ENCODE measurements at regions not wholly inside any gene's neighbourhood (a gene's known extent, or its start where the extent isn't known, plus 50 kb on each side); places are given as distances from the start of the nearest gene placed in this dataset.
"Not testable (repeated sequence)": the region's sequence is repeated elsewhere in the genome, so short reads cannot be mapped to it uniquely, and the experiment has no call there.

DNA sequence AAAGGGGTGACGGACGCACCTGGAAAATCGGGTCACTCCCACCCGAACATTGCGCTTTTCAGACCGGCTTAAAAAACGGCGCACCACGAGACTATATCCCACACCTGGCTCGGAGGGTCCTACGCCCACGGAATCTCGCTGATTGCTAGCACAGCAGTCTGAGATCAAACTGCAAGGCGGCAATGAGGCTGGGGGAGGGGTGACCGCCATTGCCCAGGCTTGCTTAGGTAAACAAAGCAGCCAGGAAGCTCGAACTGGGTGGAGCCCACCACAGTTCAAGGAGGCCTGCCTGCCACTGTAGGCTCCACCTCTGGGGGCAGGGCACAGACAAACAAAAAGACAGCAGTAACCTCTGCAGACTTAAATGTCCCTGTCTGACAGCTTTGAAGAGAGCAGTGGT lies 342.0 kb upstream of the PKN2 start:
- DNase-seq (ENCODE audit: low spot score), result not testable (repeated sequence)

DNA sequence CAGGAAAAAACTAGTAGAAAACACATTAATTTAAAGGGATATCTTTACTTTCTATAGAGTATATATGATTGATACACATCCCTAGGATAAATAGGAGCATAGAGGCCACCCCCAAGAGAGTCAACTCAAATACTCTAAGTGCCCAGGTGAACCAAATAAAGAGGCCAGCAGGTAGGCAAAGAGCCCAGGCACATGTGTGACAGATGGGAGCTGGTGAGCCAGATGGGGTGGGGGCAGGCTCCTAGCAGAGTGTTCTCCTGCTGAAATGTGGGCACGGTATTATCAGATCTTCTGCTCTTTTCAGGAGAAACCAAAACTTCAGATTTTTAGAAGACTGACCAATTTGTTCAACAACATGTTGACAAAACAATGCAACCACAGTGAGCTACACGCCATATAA lies 333.4 kb upstream of the PKN2 start:
- DNase-seq (ENCODE audit: low spot score), result no peak

DNA sequence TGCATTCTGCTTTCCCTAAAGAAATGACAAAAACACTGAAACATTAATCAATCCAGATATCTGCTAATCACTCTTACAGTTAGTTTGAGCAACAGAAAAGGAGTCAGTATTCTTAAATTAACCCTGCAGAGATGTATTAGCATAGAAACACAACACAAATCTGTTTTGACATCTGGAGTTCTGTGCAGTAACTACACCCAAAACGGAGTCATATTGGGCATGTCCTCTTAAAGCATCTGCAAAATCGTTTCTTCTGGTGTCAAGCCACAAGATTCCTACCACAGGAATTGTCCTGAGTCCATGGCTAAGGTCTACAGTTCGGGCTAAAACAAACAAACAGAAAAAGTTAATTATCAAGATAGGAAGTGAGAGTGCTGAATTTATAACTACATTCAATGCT lies 332.1 kb upstream of the PKN2 start:
- DNase-seq (ENCODE audit: low spot score), result no peak

DNA sequence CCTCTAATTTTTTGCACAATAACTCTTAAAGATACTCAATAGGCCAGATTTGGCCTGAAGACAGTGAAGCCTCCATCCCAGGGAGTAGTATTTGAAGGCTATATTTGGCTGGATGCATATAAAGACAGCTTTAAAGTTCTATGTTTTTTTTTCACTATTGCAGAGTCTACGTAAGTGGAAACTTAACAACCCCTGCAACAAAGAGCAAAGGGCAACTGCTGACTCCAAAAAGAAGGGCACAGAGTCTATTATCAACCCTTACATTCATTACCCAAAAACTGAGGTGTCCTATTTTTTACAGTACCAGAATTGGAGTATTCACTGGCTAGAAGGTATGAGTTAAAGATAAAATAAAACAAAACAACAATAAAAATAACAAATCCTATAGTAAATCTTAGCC lies 329.8 kb upstream of the PKN2 start:
- DNase-seq (ENCODE audit: low spot score), result no peak

DNA sequence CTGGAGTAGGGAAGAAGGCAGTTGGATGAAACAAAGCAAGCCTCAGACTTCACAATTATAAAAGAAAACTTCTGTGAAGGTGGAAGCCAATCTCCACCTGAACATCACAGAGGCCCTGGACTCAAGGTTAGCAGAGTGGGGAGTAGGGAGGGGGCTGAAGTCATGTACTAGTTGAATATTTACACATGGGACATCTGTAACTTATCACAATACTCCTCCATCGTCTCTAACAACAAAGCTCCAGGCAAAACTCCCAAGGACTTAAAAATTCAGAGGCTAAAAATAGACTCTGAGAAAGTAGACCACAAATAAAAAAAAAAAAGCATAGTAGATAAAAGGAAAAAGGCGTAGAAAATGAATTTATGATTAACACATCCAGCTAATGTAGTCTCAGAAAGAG lies 326.3 kb upstream of the PKN2 start:
- no peak for DNase-seq (ENCODE audit: low spot score)

DNA sequence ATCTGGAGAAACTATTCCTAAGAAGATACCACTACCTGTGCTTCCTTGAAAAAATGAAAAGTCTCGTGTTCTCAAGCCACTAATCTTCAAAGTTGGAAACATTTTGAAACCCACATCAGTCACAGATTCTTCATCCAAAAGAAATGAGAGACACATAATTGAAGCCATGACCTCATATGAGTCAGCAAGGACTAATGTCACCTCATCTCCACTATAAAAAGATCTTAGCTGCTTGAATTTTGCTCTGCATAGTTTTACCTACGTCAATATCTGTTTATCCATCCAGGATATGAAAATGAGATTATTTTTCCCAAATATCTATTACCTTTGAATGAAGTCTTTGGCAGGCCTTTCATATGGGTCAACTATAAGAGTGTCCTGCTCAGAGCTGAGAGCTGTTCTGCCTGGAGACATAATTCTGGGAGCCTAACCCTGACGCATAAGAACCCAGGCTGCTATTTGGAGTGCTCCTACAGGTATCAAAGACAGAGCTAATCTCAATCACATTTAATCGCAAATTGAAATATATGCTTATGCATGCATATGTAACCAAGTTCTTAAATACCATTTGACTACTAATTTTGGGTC lies 312.5 kb upstream of the PKN2 start:
- DNase-seq (ENCODE audit: low spot score), result no peak

DNA sequence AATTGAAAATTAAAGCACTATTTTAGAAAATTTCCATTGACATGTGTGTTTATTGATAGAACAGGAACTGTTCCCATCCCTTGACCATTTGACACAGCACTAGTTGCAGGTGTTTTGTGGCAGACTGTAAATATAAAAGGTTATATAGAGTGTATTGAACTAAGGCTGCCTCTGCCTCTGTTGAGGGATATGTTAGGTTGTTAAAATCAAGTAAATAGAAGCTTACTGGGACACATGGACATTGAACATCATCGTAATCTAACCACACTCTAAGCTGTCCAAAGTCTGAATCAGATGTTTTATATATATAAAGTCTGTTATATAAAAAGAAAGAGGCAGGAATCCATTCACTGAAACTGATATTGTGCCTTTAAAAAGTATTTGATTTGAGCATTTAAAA lies 308.1 kb upstream of the PKN2 start:
- DNase-seq (ENCODE audit: low spot score), result no peak

DNA sequence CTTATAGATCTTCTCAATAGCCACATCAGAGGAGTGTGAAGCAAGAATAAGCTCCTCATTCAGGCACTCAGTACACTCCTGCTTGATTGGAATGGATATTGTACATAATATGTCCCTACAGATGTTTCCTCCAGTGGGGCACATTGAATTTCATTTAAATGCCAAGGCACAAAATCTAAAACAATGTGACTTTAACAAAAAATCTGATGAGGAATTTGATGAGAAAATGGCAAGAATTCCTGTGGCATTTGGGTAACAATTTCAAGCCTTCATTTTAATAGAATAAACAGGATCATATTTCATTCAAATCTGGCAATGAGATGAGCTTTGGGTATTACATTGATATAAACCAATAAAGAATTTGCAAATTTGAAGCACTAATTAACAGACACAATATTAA lies 307.7 kb upstream of the PKN2 start:
- no peak for DNase-seq (ENCODE audit: low spot score)

DNA sequence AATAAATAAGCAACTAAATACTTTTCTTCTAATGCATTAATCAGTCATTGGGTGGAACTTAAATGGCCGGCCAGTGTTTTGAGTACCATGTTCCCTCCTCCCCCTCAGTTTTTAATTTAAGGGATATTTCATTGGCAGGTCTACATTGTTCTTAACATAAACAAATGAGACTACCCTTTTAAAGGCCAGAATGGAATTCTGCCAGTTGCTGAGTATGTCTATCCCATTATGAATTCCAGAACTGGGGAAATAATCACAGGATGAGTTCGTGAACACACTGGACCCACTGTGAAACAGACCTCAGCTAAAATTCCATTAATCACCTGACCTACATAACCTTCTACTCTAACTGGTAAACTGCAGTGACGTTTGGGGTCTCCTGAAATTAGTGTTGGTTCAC lies 305.5 kb upstream of the PKN2 start:
- DNase-seq (ENCODE audit: low spot score), result no peak

DNA sequence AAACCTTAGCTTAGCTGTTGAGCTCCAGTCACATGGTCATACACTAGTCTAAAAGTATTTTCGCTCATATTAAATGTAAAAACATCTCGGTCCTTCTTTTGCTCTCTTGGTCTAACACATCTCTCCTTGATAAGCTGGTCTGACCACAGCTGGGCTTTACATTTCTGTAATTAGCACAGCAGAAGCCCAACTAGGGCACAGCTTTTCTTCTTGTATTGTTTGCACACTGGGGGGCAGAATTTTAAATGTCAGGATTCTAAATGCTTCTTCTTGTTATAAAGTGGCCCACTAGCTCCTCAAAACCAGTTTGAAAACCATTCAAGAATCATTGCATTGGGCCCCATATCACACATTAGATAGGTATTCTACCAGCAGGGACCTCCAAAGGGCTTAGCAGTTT lies 289.1 kb upstream of the PKN2 start:
- no peak for DNase-seq (ENCODE audit: low spot score)

DNA sequence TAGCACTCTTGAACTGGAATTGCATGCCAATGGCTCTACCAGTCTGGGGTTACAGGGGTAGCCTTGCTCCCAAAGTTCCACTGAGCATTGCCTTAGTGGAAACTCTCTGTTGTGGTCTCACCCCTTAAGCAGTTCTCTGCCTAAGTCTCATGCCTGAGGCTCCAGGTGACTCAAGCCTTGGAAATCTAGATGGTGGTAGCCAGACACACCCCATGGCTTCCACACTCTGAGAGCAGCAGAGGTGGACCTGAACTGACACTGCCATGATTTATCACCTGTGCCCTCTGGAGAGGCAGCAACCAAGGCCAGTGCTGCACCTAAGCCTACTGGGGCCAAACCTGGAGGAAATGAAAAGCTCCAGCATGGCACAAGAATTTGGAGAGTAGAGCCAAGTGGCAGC lies 285.7 kb upstream of the PKN2 start:
- DNase-seq (ENCODE audit: low spot score), result no peak

DNA sequence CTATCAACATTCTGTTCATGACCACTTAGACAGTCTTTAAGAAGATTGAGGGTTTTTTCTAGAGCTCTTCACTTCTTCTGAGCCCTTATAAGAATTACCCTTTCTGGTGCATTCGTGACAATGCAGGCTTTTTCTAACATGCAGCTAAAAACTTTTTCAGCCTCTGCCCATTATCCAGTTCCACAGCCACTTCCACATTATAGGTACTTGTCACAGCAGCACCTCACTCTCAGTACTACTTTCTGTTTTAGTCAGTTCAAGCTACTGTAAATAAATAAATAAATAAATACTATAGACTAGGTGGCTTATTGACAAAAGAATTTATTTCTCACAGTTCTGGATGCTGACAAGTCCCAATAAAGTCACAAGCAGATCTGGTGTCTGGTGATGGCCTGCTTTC lies 284.4 kb upstream of the PKN2 start:
- DNase-seq (ENCODE audit: low spot score), result no peak

DNA sequence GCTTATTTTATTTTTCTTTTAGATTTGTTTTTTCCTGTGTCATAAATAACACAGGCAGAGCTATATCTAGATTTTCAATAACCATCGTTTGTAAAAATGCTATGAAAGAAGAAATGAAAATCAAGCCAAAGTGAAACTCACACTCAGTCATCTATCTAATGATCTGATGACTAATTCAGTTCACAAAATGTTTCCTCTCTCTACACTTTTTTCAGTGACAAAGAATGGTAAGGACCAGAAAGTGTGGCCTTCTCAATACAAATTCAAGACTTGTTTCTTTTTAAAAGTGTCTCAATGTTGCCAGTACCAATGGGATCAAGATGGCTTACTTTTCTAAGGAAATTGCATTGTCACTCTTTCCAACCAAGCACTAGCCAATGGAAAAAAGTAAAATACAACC lies 282.8 kb upstream of the PKN2 start:
- no peak for DNase-seq (ENCODE audit: low spot score)

DNA sequence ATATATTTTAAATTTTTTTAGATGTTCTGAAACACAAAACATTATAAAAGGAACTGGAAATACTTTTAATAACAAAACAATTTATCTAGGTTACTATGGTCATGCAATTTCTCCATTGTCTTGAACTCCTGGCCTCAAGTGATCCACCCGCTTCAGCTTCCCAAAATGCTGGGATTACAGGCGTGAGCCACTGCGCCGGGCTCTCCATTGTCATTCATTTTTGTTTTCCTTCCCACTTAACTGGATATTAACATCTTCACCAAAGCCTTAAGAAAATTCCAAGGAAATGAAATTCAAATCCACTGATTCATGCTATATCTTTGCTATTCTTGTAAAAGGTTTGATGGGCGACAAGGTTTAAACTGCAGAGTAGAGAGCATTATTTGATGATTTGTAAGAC lies 279.5 kb upstream of the PKN2 start:
- DNase-seq (ENCODE audit: low spot score), result no peak

DNA sequence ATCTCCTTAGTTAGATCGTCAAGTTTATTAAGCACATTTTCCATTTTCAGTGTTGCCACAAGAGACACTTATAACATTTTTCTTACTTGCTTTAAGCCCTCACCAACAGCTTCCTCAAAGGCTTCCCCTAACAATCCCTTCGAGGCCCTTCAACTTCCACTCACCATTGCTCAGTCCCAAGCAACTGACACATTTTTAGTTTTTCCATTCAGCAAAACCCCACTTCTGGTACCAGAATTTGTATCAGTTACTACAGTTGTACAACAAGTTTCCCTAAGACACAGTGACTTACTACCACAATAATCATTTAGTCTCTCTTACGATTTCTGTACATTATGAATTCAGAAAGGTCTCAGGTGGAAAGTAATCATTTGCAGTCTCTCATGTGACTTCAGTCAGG lies 276.8 kb upstream of the PKN2 start:
- DNase-seq (ENCODE audit: low spot score), result no peak

DNA sequence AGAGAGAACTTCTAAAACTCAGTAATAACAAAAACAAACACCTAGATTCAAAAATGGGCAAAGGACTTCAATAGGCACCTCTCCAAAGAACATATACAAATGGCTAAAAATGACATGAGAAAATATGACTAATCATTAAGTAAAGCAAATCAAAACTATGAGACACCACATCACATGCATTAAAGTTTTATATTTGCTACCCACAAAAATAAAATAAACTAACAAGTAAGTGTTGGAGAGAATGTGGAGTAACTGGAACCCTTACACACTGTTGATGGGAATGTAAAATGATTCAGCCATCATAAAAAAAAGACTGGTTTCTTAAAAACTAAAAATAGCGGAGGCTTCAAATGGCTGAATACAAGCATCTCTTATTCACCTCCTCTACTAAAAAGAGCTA lies 262.1 kb upstream of the PKN2 start:
- DNase-seq (ENCODE audit: low spot score), result no peak

DNA sequence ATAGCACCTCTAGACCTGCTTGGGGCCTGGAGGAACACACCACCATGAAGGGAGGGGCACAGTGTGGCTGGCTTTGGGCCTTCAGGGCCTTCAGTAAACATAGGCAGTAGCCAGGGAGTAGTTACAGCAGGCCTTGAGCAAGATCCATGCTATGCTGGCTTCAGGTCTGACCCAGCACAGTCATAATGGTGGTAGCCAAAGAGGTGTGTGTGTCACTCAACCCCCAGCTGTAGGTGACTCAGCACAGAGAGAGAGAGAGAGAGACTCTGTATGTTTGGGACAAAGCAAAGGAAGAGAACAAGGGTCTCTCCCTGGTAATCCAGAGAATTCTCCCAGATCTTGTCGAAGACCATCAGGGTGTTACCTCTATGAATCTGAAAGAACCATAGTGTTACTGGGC lies 250.5 kb upstream of the PKN2 start:
- no peak for DNase-seq (ENCODE audit: low spot score)

DNA sequence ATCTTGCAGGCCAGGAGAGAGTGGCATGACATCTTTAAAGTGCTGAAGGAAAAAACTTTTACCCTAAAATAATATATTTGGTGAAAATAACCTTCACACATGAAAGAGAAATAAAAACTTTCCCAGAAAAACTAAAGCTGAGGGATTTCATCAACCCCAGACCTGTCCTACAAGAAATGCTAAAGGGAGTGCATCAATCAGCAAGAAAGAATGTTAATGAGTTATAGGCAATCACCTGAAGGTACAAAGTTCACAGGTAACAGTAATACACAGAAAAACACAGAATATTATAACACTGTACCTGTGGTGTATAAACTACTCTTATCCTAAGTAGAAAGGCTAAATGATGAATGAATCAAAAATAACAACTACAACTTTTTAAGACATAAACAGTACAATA lies 249.2 kb upstream of the PKN2 start:
- DNase-seq (ENCODE audit: low spot score), result no peak

DNA sequence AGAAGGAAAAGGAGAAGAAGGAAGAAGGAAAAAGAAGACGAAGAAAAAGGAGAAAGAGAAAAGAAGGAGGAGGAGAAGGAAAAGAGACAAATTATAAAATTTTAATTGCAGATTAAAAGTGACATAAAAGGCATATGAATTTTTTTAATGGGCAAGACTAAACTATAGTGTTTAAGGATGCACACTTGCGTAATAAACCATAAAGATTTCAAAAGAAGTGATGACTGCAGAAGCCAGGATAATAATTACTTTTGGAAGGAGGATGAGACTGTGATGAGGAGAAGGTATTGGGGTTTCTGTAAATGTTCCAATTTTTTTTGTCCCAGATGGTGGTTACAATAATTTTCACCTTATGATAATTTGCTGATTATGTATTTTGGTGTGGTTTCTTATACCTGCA lies 243.1 kb upstream of the PKN2 start:
- DNase-seq (ENCODE audit: low spot score), result no peak

DNA sequence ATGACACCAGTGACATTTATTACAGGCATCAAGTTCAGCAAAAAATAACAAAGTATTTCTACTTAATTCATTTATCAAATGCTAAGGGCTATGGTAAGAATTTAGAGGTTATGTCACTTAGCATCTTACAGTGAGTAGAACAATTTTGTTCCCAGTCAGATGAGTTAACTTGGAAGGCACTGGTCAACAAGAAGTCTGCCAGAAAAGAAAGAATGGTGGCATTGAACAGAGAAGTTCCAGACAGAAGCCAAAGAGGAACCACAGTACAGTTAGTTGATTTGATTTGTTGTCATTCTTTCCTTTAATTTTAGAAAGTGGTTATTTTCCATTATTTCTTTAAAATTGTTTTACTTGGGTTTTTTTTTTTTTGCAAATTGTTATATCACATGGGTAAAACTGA lies 232.2 kb upstream of the PKN2 start:
- no peak for DNase-seq (ENCODE audit: low spot score)

DNA sequence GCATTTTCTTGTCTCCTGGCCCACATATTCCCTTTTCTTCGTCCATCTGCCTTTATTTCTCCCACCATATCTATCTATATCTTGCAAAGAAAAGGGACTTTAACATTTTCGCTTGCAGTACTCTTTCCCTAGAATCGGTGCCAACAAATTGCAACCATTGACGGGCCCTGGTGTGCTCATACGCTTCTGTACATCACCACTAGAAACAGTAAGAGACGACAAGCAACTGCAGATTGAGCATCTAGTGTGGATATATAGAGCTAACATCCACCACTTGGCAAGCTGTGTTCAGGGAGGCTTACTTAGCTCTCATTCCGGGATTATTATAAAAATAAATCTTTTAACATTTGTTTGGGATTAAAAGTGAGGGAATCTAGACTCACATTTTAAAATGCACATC lies 230.8 kb upstream of the PKN2 start:
- DNase-seq (ENCODE audit: low spot score), result no peak

DNA sequence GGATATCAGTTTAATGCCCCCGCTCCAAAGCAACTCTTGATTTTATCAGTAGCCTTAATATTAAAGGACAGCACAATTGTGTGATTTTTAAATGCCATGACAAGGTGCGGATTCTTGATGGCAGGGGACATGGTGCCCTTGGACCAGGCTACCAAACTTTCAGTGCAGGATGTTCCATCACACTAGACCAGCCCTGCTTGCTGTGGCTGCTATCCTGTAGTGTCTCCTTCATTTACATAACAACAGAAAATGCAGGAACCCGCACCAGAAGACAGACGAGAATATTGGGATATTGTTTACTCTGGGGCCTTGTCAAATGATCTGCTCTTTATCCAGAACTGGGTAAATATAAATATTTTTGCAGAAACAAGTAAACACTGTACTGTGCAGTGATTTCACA lies 229.3 kb upstream of the PKN2 start:
- DNase-seq (ENCODE audit: low spot score), result no peak

DNA sequence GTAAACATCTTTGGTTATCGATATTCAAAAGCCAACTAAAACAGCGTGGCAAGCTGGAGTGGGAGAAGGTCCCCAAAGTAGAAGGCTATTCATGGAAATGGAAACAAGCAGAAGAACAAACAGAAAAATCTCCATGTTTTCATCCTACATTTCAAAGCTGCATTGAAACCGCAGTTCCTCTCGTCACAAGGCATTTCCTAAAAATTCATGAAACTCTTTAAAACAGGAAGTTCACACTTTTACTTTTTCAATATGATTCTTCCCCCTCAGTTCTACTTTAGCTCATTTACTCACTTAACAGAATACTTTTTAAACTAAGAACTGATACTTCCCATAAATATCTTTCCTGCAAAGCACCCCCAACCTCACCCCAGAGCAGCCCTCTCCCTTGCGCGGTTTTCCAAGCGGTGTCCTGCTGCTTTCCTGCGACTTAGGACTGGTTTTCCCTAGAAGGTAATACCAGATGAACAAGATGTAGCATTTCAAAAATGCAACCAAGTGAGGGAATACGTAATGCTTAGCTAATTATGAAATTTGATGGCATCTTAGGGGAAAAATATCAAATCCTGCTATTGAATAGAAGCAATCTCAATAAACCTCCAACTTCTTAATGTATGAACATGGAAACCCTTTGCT lies 228.3 kb upstream of the PKN2 start:
- no peak for DNase-seq (ENCODE audit: low spot score)

DNA sequence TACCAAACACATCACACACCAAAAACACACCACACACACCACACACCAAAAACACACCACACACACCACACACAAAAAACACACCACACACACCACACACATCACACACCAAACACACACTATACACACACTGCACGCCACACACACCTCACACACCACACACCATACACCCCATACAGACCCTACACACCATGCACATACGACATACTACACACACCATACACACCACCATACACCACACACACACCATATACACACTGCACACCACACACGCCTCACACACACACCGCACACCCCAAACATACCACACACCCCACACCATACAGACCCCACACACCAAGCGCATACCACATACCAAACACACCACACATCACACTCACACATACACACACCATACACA lies 226.9 kb upstream of the PKN2 start:
- no peak for DNase-seq (ENCODE audit: low spot score)
